Memory B cell (primary cell): ENCODE measurements at regions not wholly inside any gene's neighbourhood (a gene's known extent, or its start where the extent isn't known, plus 50 kb on each side); places are given as distances from the start of the nearest gene placed in this dataset.

Source experiments
- ATAC-seq: fragments of 150-1000 bp; cut with Tn5 transposase; 2 replicates; pipeline ENCODE4 v1.10.0; 2021; ENCODE audit warnings: low read depth, mild to moderate bottlenecking, moderate library complexity
- DNase-seq, 2 donors: peaks; one replicate each; pipeline ENCODE4 v3.0.0; 2022; ENCODE audit warnings: low spot score in 2 of 2
- H3K27ac Mint-ChIP-seq: one replicate; pipeline ENCODE4 v1.8.0; 2022; ENCODE audit warnings: mild to moderate bottlenecking, moderate library complexity, mixed read lengths
- H3K27me3 Mint-ChIP-seq: one replicate; pipeline ENCODE4 v1.8.0; 2022; ENCODE audit warnings: mixed read lengths
- H3K36me3 Mint-ChIP-seq: one replicate; pipeline ENCODE4 v1.8.0; 2022; ENCODE audit warnings: mild to moderate bottlenecking, mixed read lengths
- H3K4me1 Mint-ChIP-seq: one replicate; pipeline ENCODE4 v1.8.0; 2022; ENCODE audit warnings: mixed read lengths
- H3K4me3 Mint-ChIP-seq: one replicate; pipeline ENCODE4 v1.8.0; 2022; ENCODE audit warnings: mild to moderate bottlenecking, moderate library complexity, mixed read lengths
- H3K9me3 Mint-ChIP-seq: one replicate; pipeline ENCODE4 v1.8.0; 2022; ENCODE audit warnings: mixed read lengths

DNA sequence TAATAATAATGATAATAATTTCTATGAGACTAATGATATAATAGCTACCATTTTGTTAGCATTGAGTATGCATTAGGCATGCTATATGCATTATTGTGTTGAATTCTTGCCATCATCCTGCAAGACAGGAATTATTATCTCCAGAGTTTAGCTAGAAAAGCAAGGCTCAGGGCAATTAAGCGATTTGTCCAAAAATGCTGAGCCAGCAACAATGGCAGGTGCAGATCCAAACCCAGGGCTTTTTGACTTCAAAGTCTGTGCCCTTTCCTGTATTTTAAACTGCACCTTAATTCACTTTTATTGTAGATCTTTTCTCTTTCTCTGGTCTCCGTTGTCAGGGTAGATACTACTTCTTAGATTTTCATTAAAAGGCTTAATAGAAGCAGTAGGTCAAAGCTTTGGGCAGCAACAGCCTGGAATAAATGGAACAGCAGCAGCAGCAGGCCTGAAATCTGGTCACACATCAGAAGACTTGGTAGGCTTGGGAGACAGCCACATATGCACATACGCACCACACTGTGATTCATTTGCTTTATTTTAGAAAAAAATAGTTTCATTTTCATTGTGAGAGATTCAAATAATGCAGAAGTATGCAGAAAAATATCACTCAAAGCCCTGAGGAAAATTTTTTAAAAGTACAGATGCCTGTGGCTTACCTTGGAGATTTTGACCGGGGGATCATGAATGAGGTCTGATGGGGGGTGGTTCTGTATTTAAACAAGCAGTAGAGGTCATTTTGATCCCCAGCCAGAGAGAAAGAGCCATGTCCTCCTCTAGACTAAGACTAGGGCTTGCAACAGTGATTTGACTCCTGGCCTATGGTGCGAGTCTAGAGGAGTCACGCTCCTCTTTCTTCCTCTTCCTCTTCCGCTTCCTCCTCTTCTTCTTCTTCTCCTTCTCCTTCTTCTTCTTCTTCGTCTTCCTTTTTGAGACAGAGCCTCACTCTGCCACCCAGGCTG lies 455.7 kb downstream of the TSN start:
- DNase-seq (no peak), ATAC-seq (no peak)
- H3K36me3 Mint-ChIP-seq = no peaks in the 10 kb centered on the region
- no peaks in the 10 kb centered on the region for H3K9me3 Mint-ChIP-seq
- H3K27ac Mint-ChIP-seq = no peak overlapping the region
- no peaks in the 10 kb centered on the region for H3K4me1 Mint-ChIP-seq
- H3K4me3 Mint-ChIP-seq = no peak overlapping the region
- no peaks in the 10 kb centered on the region for H3K27me3 Mint-ChIP-seq

DNA sequence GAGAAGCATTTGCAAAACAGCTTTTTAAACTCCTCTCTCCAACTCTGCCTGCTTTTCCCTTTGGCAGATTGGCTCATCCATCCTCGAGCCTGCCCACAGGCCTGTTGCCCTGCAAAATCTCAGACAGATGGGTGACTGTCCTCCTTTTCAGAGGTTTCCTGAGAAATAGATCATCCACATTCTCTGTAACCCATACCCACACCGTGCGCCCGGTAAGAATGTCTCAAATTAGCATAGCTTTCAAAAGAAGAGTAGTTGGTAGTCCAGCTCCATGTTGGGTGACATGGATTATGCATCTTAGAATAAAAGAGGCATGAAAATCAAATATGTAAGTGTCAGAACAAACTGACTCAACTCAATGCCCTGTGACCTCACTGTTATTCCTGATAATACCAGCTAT lies 457.9 kb downstream of the TSN start:
- Mint-ChIP-seq H3K27ac (no peak overlapping the region), H3K9me3 (no peaks in the 10 kb centered on the region), H3K36me3 (no peaks in the 10 kb centered on the region), H3K4me1 (no peaks in the 10 kb centered on the region), H3K27me3 (no peaks in the 10 kb centered on the region), H3K4me3 (no peak overlapping the region)
- DNase-seq (no peak), ATAC-seq (no peak)

DNA sequence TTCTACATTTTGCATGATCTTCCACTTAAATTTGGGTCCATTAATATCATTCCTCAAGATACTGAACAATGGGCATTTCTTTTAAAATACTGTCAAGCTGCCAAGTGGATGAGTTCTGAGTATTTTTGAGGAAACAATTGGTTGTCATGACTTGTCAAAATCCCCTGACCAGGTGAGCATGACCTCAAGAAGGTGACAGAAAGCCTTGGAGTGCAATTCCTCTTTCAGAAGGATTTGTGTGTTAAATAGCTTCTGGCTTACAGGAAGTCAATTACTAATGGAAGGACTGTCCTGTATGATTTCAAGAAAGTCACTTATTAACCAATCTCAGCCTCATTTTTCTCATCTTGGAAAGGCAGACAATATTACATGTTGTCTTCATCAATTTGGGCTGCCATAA lies 460.6 kb downstream of the TSN start:
- H3K4me1 Mint-ChIP-seq = no peaks in the 10 kb centered on the region

DNA sequence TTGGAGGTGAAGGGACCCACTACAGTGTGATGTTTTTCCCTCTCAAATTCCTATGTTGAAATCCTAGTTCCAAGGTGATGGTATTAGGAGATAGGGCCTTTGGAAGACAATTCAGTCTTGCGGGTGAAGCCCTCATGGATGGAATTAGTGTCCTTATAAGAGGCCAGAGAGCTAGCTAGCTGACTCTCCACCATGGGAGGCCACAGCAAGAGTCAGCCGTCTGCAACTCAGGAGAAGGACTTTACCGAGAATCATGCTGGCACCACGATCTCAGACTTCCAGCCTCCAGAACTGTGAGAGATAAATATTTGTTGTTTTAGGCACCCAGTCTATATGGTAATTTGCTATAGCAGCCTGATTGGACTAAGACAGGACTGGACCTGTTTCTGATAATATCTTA lies 461.4 kb downstream of the TSN start:
- ATAC-seq = no peak
- H3K4me3 Mint-ChIP-seq = no peak overlapping the region
- H3K27me3 Mint-ChIP-seq = no peaks in the 10 kb centered on the region
- no peaks in the 10 kb centered on the region for H3K9me3 Mint-ChIP-seq
- H3K36me3 Mint-ChIP-seq = no peaks in the 10 kb centered on the region
- DNase-seq = no peak
- no peak overlapping the region for H3K27ac Mint-ChIP-seq
- H3K4me1 Mint-ChIP-seq = no peaks in the 10 kb centered on the region

More for the DNA sequence above, 460.6 kb downstream of the TSN start:
- DNase-seq (no peak), ATAC-seq (no peak)
- Mint-ChIP-seq H3K27me3 (no peaks in the 10 kb centered on the region), H3K36me3 (no peaks in the 10 kb centered on the region), H3K9me3 (no peaks in the 10 kb centered on the region), H3K27ac (no peak overlapping the region), H3K4me3 (no peak overlapping the region)

DNA sequence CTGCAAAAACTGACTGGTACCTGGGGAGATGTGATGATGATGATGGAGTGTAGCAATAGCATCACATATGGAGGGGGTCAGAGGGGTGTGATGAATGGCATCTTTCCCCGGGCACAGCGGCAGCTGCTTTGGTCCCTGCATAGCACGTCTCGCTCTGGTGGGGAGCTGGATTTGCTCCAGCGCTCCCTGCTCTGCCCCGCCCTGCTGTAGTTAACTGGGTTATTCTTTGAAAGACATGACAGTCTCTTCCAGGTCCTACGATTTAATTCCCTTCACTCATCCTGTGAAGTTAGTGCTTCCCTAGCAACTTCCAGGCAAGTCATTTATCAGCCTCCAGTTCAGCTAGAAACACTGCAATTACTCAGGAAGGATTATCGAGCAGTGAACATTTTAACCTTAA lies 463.1 kb downstream of the TSN start:
- no peaks in the 10 kb centered on the region for H3K36me3 Mint-ChIP-seq
- H3K27me3 Mint-ChIP-seq = no peaks in the 10 kb centered on the region
- ATAC-seq = no peak
- DNase-seq = no peak
- no peak overlapping the region for H3K27ac Mint-ChIP-seq
- no peaks in the 10 kb centered on the region for H3K9me3 Mint-ChIP-seq
- no peaks in the 10 kb centered on the region for H3K4me1 Mint-ChIP-seq
- no peak overlapping the region for H3K4me3 Mint-ChIP-seq

DNA sequence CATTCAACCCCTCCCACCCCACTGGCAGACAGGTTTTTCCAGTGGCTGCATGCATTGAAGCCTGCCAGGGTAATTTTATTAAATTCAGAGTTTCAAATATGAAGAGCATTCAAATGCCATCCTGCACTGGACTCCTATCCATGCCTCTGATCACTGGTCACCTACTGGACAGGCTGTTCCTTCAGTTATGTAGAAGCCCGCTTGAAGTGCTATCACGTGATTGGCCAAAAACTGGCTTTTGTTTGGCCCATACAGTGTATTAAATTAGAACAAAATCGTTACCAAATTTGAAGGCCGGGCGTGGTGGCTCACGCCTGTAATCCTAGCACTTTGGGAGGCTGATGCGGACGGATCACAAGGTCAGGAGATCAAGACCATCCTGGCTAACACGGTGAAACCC lies 464.1 kb downstream of the TSN start:
- no peak overlapping the region for H3K4me3 Mint-ChIP-seq
- H3K27ac Mint-ChIP-seq = no peak overlapping the region
- no peaks in the 10 kb centered on the region for H3K27me3 Mint-ChIP-seq
- ATAC-seq (no peak), DNase-seq (no peak)
- no peaks in the 10 kb centered on the region for H3K36me3 Mint-ChIP-seq
- H3K9me3 Mint-ChIP-seq = no peaks in the 10 kb centered on the region
- no peaks in the 10 kb centered on the region for H3K4me1 Mint-ChIP-seq

DNA sequence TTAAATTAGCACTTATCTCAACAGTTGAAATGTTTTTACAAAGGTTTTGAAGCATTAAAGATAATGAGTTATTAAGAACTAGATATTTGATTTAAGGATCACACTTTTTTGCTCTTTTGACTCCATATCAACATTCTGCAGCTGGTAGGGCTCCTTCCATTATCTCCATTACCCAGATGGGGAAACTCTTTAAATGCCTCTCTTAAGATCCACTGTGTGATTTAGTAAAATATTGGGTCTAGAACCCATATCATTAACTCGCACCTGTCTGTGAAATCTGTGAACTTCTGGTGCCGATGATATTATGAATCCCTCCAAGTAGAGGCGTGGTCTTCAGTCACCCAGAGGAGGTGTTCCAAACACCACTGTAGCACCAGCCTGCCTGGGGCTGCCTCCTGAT lies 466.2 kb downstream of the TSN start:
- Mint-ChIP-seq H3K4me3 (no peak overlapping the region), H3K9me3 (no peaks in the 10 kb centered on the region), H3K27me3 (no peaks in the 10 kb centered on the region), H3K4me1 (no peaks in the 10 kb centered on the region), H3K36me3 (no peaks in the 10 kb centered on the region), H3K27ac (no peak overlapping the region)
- no peak for ATAC-seq
- DNase-seq = no peak

DNA sequence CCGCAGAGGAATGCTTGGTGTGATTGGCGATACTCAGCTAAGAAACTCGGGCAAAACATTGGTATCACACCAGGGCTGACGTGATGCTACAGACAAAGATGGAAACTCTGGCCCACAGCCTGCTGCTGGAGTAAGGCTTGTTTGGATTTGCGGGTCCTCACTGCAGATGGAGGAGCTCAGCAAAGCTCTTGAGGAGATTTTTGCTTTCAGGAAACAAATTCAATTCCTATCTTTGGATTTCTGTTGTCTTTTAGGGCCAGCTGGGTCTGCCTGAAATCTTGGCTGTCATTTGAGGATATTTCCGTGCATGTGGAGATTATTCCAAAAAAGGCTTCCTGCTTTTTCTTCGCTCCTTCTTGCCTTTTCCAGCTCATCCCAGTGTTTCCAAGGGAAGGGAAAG lies 475.8 kb downstream of the TSN start:
- Mint-ChIP-seq H3K36me3 (no peaks in the 10 kb centered on the region), H3K4me3 (no peak overlapping the region), H3K27ac (no peak overlapping the region), H3K9me3 (peaks cover 4% of the 10 kb centered on the region), H3K4me1 (no peaks in the 10 kb centered on the region), H3K27me3 (peaks cover 3% of the 10 kb centered on the region)
- DNase-seq (no peak), ATAC-seq (no peak)

DNA sequence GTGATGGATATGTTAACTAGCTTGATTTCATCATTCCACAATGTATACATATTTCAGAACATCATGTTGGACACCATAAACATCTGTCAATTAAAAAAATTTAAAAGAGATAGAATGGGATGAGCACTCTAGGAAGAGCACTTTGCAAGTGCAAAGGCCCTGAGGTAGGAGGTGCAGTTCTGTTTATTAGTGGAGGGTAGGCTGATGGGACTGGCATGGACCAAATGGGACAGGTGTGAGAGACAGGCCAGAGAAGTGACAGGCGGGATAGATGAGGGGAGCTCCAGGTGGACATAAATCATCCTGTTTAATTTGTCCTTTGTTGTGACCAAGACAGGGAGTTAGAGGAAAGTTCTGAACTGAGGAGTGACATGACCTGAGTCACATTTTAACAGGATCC lies 477.9 kb downstream of the TSN start:
- Mint-ChIP-seq H3K27ac (no peak overlapping the region), H3K4me1 (no peaks in the 10 kb centered on the region), H3K4me3 (no peak overlapping the region), H3K27me3 (no peaks in the 10 kb centered on the region), H3K9me3 (peaks cover 2% of the 10 kb centered on the region), H3K36me3 (no peaks in the 10 kb centered on the region)
- no peak for DNase-seq
- ATAC-seq = no peak

DNA sequence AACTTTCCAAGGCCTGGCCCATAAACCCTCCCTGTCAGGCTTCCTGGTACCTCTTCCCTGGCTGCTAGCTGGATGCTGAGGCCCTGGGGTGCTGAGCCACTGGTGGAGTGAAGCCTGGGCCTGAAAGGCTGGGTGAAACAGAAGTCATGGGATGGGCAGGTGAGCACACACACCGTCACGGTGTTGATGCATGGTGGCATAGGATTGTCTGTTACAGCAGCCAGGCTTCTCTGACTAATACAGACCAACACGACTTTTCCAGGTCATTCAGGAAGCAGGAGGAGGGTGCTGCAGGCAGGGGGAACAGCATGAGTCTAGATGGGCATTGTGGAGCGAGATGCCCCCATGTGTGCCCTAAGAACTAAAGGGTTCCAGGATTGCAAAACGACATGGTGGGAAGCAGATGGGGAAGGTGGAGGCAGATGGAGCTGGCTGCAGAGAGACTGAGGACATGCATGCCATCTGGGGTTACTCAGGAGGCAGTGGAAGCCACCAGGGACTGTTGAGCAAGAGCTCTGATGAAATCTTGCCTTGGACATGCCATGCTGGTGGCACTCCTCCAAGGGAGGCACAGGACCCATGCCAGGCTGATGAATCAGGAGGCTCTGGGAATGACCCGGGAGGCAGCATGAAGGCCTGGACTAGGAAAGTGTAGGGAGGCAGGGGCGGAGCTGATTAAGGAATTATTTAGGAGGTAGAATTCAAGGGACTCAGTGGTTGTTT lies 480.9 kb downstream of the TSN start:
- H3K27ac Mint-ChIP-seq = no peak overlapping the region
- no peak for DNase-seq
- peaks cover 5% of the 10 kb centered on the region for H3K9me3 Mint-ChIP-seq
- H3K27me3 Mint-ChIP-seq = no peaks in the 10 kb centered on the region
- no peak for ATAC-seq
- H3K4me3 Mint-ChIP-seq = no peak overlapping the region
- H3K4me1 Mint-ChIP-seq = no peaks in the 10 kb centered on the region
- no peaks in the 10 kb centered on the region for H3K36me3 Mint-ChIP-seq

DNA sequence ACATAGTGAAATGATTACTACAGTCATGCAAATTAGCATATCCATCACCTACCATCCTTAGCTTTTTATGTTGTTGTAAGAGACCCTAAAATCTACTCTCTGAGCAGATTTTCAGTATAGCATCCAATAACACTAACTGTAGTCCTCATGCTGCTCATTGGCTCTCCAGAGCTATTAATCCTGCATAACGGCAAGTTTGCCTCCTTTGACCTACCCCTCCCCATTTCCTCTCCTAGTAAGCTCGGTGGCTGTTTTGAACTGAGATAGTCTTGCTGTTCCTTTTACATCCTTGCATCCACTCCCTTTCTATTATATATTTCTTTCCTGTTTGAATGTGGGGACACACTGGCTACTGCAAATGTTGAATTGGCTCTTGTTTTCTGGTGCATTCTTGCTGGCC lies 481.5 kb downstream of the TSN start:
- DNase-seq = no peak
- ATAC-seq = no peak
- no peak overlapping the region for H3K27ac Mint-ChIP-seq
- H3K27me3 Mint-ChIP-seq = no peaks in the 10 kb centered on the region
- H3K9me3 Mint-ChIP-seq = peaks cover 5% of the 10 kb centered on the region
- H3K4me3 Mint-ChIP-seq = no peak overlapping the region
- no peaks in the 10 kb centered on the region for H3K4me1 Mint-ChIP-seq
- no peaks in the 10 kb centered on the region for H3K36me3 Mint-ChIP-seq

DNA sequence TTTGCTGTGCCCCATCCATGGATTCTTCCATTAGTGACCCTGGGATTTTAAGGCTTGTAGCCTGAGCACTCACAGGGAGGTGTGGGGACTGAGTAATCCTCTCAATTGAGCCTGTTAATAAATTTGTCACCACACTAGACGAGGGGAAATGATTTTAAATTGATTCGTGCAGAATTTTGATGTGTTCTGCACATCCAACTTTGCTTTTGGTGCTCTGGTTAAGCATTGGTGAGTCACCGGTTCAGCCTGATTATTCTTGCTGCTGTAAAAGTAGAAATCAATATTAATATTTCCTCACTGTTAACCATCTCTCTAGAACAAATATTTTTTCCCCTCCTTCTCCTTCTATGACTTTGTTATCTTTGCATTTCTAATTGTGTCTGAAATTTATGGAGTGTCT lies 482.0 kb downstream of the TSN start:
- DNase-seq (no peak), ATAC-seq (no peak)
- Mint-ChIP-seq H3K4me1 (no peaks in the 10 kb centered on the region), H3K36me3 (no peaks in the 10 kb centered on the region), H3K27me3 (no peaks in the 10 kb centered on the region), H3K9me3 (peaks cover 5% of the 10 kb centered on the region), H3K4me3 (no peak overlapping the region), H3K27ac (no peak overlapping the region)

DNA sequence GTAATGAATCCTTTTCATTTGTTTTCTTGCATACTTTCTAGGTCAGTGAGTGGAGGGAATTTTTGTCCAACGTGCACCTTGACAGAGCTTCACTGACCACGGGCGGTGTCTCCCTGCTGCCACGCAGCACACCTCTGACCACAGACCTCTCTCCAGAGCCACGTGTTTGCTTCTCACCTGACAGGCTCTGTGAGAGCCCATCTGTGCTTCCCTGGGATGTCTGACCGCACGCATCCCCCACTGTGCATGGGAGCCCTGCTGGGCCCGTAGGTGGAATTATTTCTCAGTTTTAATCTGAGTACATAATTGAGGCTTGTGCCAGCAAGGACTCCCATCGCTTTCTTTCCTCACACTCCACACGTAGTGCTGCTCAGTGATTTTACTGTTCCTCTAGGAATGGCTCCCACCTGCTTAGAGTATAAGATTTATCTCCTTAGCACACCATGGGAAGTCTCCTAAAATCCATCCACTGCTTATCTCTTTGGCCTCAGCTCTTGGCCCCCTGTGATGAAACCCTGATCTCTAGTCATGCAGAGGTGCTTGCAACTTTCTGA lies 482.6 kb downstream of the TSN start:
- Mint-ChIP-seq H3K9me3 (peaks cover 3% of the 10 kb centered on the region), H3K4me3 (no peak overlapping the region), H3K27me3 (no peaks in the 10 kb centered on the region), H3K27ac (no peak overlapping the region), H3K4me1 (no peaks in the 10 kb centered on the region), H3K36me3 (no peaks in the 10 kb centered on the region)
- no peak for ATAC-seq
- DNase-seq = no peak

DNA sequence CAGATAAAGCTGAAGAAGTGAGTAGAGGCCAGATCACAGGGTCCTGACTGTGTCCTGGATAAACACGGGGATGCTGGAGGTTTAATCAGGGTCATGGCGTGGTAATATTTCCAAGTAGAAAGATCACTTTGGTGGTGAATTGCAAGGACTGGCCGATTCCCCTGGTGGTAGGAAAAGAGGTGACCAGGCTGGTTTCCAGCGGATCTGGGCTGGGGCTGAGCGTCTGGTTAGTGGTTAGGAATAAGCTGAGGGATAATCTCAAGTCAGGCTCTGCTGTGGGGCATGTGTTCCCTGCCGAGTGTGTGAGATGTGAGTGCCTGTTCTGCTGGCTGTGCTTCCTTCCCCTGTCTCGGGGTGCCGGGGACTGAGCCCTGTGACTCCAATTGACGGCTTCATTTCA lies 484.0 kb downstream of the TSN start:
- Mint-ChIP-seq H3K27me3 (no peaks in the 10 kb centered on the region), H3K9me3 (peaks cover 3% of the 10 kb centered on the region), H3K36me3 (no peaks in the 10 kb centered on the region), H3K4me1 (no peaks in the 10 kb centered on the region), H3K27ac (no peak overlapping the region), H3K4me3 (no peak overlapping the region)
- ATAC-seq (no peak), DNase-seq (no peak)
